SK-N-SH (cell line): ENCODE measurements at regions not wholly inside any gene's neighbourhood (a gene's known extent, or its start where the extent isn't known, plus 50 kb on each side); places are given as distances from the start of the nearest gene placed in this dataset.

Source experiments
- CTCF ChIA-PET: fragments of 300-600, 350-600 bp; formaldehyde crosslinking; extraction: SDS; loops from one replicate; lab custom pipeline; 2021; lab: Yijun Ruan, JAX
- POLR2A ChIA-PET: fragments of 350-600 bp; sonication (Branson Sonifier 250); formaldehyde crosslinking; extraction: SDS; loops from one replicate; lab custom pipeline; 2020; ENCODE audit warnings: antibody characterized with exemption, inconsistent platforms; lab: Yijun Ruan, JAX
- DNase-seq: peaks from one replicate; pipeline ENCODE4 v3.0.0; 2012
- H2AFZ ChIP-seq: fragments of 200-600 bp; sonication (generic); 2 replicates; pipeline ENCODE4 v1.8.1; 2016; ENCODE audit warnings: antibody characterized with exemption, mild to moderate bottlenecking, low read depth
- H3F3A ChIP-seq: fragments of 200-600 bp; sonication (generic); replicated peaks from 2 replicates; pipeline ENCODE3; 2016; ENCODE audit warnings: antibody characterized with exemption, mild to moderate bottlenecking; ENCODE audit not compliant: insufficient read depth
- H3K27ac ChIP-seq, 2 experiments: fragments of 200-500 bp in 1 of 2; fragments of 200-600 bp in 1 of 2; sonication (Bioruptor generic) in 1 of 2; sonication (generic), shearing (Covaris generic) in 1 of 2; 2 replicates each; pipeline versions ENCODE4 v1.5.1 to v1.6.1; 2014 to 2016; ENCODE audit warnings: low read depth in 2 of 2, inconsistent platforms in 1 of 2, low read length in 1 of 2, mild to moderate bottlenecking in 1 of 2, mixed read lengths in 1 of 2
- H3K27me3 ChIP-seq: fragments of 200-600 bp; sonication (generic), shearing (Covaris generic); 2 replicates; pipeline ENCODE4 v1.6.1; 2016; ENCODE audit warnings: mixed run types; ENCODE audit not compliant: insufficient read depth
- H3K36me3 ChIP-seq, 2 experiments: fragments of 200-500 bp in 1 of 2; fragments of 200-600 bp in 1 of 2; sonication (Bioruptor generic) in 1 of 2; sonication (generic) in 1 of 2; replicated peaks in 1 of 2; 2 replicates each; pipeline versions ENCODE3 to v1.5.1; 2014 to 2016; ENCODE audit warnings: low read length in 1 of 2, mild to moderate bottlenecking in 1 of 2; ENCODE audit not compliant: insufficient read depth in 2 of 2, control insufficient read depth in 1 of 2
- H3K4me1 ChIP-seq, 2 experiments: fragments of 200-500 bp in 1 of 2; fragments of 200-600 bp in 1 of 2; sonication (Bioruptor generic) in 1 of 2; sonication (generic), shearing (Covaris generic) in 1 of 2; 2 replicates each; pipeline versions ENCODE4 v1.5.1 to v1.6.1; 2014 to 2016; ENCODE audit warnings: low read depth in 1 of 2, low read length in 1 of 2, mixed run types in 1 of 2; ENCODE audit not compliant: insufficient read depth in 2 of 2, control insufficient read depth in 1 of 2
- H3K4me2 ChIP-seq: fragments of 200-600 bp; sonication (generic), shearing (Covaris generic); 2 replicates; pipeline ENCODE4 v1.6.1; 2017; ENCODE audit warnings: mixed run types
- H3K4me3 ChIP-seq, 2 experiments: fragments of 200-500 bp in 1 of 2; fragments of 200-600 bp in 1 of 2; sonication (Bioruptor generic) in 1 of 2; sonication (generic), shearing (Covaris generic) in 1 of 2; 2 replicates each; pipeline versions ENCODE4 v1.5.1 to v1.8.1; 2014 to 2016; ENCODE audit warnings: low read depth in 2 of 2, inconsistent platforms in 1 of 2, low read length in 1 of 2, mild to moderate bottlenecking in 1 of 2, mixed read lengths in 1 of 2, moderate library complexity in 1 of 2
- H3K79me2 ChIP-seq: fragments of 200-600 bp; sonication (generic); 2 replicates; pipeline ENCODE4 v1.8.1; 2017; ENCODE audit warnings: mild to moderate bottlenecking; ENCODE audit not compliant: insufficient read depth
- H3K9ac ChIP-seq: fragments of 200-600 bp; sonication (generic); 2 replicates; pipeline ENCODE4 v1.6.1; 2017; ENCODE audit warnings: mixed run types
- H3K9me2 ChIP-seq: fragments of 200-600 bp; sonication (generic); 2 replicates; pipeline ENCODE4 v1.6.1; 2017; ENCODE audit warnings: mixed run types
- H3K9me3 ChIP-seq: fragments of 200-600 bp; sonication (generic); 2 replicates; pipeline ENCODE4 v1.6.1; 2017; ENCODE audit warnings: mixed run types, mild to moderate bottlenecking, moderate library complexity
- H4K20me1 ChIP-seq: fragments of 200-600 bp; sonication (generic); 2 replicates; pipeline ENCODE4 v1.6.1; 2017; ENCODE audit warnings: mild to moderate bottlenecking, mixed run types; ENCODE audit not compliant: insufficient read depth
- CHD2 ChIP-seq: fragments of 150-350 bp; IDR thresholded peaks from 2 replicates; pipeline ENCODE4 v1.6.1; 2018; ENCODE audit warnings: low read length; ENCODE audit not compliant: partially characterized antibody
- CTCF ChIP-seq: fragments of 200-600 bp; sonication (generic); IDR thresholded peaks from 2 replicates; pipeline ENCODE4 v1.6.1; 2017; ENCODE audit warnings: antibody characterized with exemption, mild to moderate bottlenecking, moderate library complexity
- GABPA ChIP-seq: IDR thresholded peaks from 2 replicates; pipeline ENCODE4 v1.4.0; 2012; ENCODE audit warnings: low read depth, mild to moderate bottlenecking
- GATA2 ChIP-seq: sonication (generic); formaldehyde crosslinking; IDR thresholded peaks from 2 replicates; pipeline ENCODE4 v1.5.0; 2020; ENCODE audit warnings: mild to moderate bottlenecking, missing genetic modification reagents
- IRF3 ChIP-seq: fragments of 150-350 bp; IDR thresholded peaks from 2 replicates; pipeline ENCODE4 v1.6.1; 2016; ENCODE audit warnings: mild to moderate bottlenecking, low read depth, low read length
- MAX ChIP-seq: IDR thresholded peaks from 2 replicates; pipeline ENCODE4 v1.4.0; 2012; ENCODE audit warnings: low read depth
- MEF2A ChIP-seq: IDR thresholded peaks from 2 replicates; pipeline ENCODE4 v1.4.0; 2012; ENCODE audit warnings: low read depth, borderline replicate concordance
- NFIC ChIP-seq: IDR thresholded peaks from 2 replicates; pipeline ENCODE4 v1.4.0; 2012; ENCODE audit warnings: borderline replicate concordance
- POLR2AphosphoS5 ChIP-seq: IDR thresholded peaks from 2 replicates; pipeline ENCODE4 v1.6.1; 2012; ENCODE audit warnings: low read depth, low read length
- RFX5 ChIP-seq: IDR thresholded peaks from 2 replicates; pipeline ENCODE4 v1.6.1; 2012; ENCODE audit warnings: mild to moderate bottlenecking, improper control_type of control experiment, low read length
- SIN3A ChIP-seq: IDR thresholded peaks from 2 replicates; pipeline ENCODE4 v1.6.1; 2012; ENCODE audit warnings: low read depth, mild to moderate bottlenecking, low read length, moderate library complexity, borderline replicate concordance
- TAF1 ChIP-seq: IDR thresholded peaks from 2 replicates; pipeline ENCODE4 v1.6.1; 2012; ENCODE audit warnings: low read depth, mild to moderate bottlenecking, low read length, moderate library complexity, borderline replicate concordance
- TEAD4 ChIP-seq: IDR thresholded peaks from 2 replicates; pipeline ENCODE4 v1.4.0; 2012; ENCODE audit warnings: mild to moderate bottlenecking, borderline replicate concordance; ENCODE audit not compliant: insufficient read depth
- YY1 ChIP-seq: IDR thresholded peaks from 2 replicates; pipeline ENCODE4 v1.4.0; 2012; ENCODE audit warnings: low read depth, mild to moderate bottlenecking
- WGBS: methylation state at CpG from one replicate; pipeline ENCODE4 v1.1.6; 2017; ENCODE audit warnings: low lambda C conversion rate; 5-methylcytosine and 5-hydroxymethylcytosine counted together
- TF ChIP-seq, protein P1 (sequence below): IDR thresholded peaks from 2 replicates; pipeline ENCODE4 v1.6.1; 2012; ENCODE audit warnings: mild to moderate bottlenecking, low read depth, low read length, moderate library complexity
- TF ChIP-seq, protein P2 (sequence below): IDR thresholded peaks from 2 replicates; pipeline ENCODE4; 2012
- TF ChIP-seq, protein P3 (sequence below): IDR thresholded peaks from 2 replicates; pipeline ENCODE4 v1.4.0; 2012; ENCODE audit warnings: low read depth, borderline replicate concordance
- TF ChIP-seq, protein P4 (sequence below): fragments of 150-350 bp; IDR thresholded peaks from 2 replicates; pipeline ENCODE4 v1.6.1; 2017; ENCODE audit warnings: antibody characterized with exemption, low read length, low read depth, borderline replicate concordance

DNA sequence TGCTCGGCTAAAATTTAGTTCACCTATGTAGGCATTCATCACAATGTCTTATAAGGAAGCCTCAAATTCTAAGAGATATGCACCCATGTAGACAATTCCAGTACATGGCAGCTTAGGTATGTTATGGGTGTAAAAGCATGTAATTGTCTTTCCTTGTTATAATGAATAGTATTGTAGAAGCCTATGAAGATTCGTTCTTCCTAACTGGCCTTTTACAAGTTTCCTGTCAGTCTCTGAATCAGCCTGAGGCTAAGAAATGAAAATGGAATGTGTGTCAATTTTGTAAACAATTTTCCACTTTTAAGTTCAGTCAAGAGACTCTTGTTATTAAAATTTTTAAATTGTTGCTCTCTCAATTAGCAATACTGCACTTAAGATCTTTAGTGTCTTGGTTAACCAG, 189.9 kb upstream of the GALNT5 start:
- no peaks in the 10 kb centered on the region for H3K4me1 ChIP-seq
- no peaks in the 10 kb centered on the region for H3K36me3 ChIP-seq
- no peak overlapping the region for H3K27ac ChIP-seq
- TF ChIP-seq POLR2AphosphoS5 (no peak), SIN3A (no peak), GABPA (no peak), MEF2A (no peak), IRF3 (no peak), RFX5 (no peak), NFIC (no peak), TEAD4 (no peak), TAF1 (no peak), GATA2 (CRISPR knock-in tag) (no peak), CTCF (no peak), YY1 (no peak), CHD2 (no peak), MAX (no peak)
- TF ChIP-seq, protein P1, sequence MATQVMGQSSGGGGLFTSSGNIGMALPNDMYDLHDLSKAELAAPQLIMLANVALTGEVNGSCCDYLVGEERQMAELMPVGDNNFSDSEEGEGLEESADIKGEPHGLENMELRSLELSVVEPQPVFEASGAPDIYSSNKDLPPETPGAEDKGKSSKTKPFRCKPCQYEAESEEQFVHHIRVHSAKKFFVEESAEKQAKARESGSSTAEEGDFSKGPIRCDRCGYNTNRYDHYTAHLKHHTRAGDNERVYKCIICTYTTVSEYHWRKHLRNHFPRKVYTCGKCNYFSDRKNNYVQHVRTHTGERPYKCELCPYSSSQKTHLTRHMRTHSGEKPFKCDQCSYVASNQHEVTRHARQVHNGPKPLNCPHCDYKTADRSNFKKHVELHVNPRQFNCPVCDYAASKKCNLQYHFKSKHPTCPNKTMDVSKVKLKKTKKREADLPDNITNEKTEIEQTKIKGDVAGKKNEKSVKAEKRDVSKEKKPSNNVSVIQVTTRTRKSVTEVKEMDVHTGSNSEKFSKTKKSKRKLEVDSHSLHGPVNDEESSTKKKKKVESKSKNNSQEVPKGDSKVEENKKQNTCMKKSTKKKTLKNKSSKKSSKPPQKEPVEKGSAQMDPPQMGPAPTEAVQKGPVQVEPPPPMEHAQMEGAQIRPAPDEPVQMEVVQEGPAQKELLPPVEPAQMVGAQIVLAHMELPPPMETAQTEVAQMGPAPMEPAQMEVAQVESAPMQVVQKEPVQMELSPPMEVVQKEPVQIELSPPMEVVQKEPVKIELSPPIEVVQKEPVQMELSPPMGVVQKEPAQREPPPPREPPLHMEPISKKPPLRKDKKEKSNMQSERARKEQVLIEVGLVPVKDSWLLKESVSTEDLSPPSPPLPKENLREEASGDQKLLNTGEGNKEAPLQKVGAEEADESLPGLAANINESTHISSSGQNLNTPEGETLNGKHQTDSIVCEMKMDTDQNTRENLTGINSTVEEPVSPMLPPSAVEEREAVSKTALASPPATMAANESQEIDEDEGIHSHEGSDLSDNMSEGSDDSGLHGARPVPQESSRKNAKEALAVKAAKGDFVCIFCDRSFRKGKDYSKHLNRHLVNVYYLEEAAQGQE, result no peak
- TF ChIP-seq, protein P2, sequence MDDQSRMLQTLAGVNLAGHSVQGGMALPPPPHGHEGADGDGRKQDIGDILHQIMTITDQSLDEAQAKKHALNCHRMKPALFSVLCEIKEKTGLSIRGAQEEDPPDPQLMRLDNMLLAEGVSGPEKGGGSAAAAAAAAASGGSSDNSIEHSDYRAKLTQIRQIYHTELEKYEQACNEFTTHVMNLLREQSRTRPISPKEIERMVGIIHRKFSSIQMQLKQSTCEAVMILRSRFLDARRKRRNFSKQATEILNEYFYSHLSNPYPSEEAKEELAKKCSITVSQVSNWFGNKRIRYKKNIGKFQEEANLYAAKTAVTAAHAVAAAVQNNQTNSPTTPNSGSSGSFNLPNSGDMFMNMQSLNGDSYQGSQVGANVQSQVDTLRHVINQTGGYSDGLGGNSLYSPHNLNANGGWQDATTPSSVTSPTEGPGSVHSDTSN, result no peak
- TF ChIP-seq, protein P3, sequence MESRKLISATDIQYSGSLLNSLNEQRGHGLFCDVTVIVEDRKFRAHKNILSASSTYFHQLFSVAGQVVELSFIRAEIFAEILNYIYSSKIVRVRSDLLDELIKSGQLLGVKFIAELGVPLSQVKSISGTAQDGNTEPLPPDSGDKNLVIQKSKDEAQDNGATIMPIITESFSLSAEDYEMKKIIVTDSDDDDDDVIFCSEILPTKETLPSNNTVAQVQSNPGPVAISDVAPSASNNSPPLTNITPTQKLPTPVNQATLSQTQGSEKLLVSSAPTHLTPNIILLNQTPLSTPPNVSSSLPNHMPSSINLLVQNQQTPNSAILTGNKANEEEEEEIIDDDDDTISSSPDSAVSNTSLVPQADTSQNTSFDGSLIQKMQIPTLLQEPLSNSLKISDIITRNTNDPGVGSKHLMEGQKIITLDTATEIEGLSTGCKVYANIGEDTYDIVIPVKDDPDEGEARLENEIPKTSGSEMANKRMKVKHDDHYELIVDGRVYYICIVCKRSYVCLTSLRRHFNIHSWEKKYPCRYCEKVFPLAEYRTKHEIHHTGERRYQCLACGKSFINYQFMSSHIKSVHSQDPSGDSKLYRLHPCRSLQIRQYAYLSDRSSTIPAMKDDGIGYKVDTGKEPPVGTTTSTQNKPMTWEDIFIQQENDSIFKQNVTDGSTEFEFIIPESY, result no peak
- TF ChIP-seq, protein P4, sequence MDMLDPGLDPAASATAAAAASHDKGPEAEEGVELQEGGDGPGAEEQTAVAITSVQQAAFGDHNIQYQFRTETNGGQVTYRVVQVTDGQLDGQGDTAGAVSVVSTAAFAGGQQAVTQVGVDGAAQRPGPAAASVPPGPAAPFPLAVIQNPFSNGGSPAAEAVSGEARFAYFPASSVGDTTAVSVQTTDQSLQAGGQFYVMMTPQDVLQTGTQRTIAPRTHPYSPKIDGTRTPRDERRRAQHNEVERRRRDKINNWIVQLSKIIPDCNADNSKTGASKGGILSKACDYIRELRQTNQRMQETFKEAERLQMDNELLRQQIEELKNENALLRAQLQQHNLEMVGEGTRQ, result no peak
- WGBS, result 10% methylated on average over 2 of the region's 2 CpGs
- H3K27me3 ChIP-seq, result no peaks in the 10 kb centered on the region
- no peaks in the 10 kb centered on the region for H3K9me3 ChIP-seq
- DNase-seq, result no peak
- ChIA-PET POLR2A (no interaction called here), CTCF (no interaction called here)
- no peaks in the 10 kb centered on the region for H3F3A ChIP-seq
- no peak overlapping the region for H3K4me2 ChIP-seq
- H4K20me1 ChIP-seq, result no peaks in the 10 kb centered on the region
- no peaks in the 10 kb centered on the region for H3K9me2 ChIP-seq
- no peaks in the 10 kb centered on the region for H3K79me2 ChIP-seq
- H3K9ac ChIP-seq, result no peak overlapping the region
- H2AFZ ChIP-seq, result no peak overlapping the region
- no peak overlapping the region for H3K4me3 ChIP-seq
